ENCODE measurements at regions not wholly inside any gene's neighbourhood (a gene's known extent, or its start where the extent isn't known, plus 50 kb on each side); places are given as distances from the start of the nearest gene placed in this dataset.

DNA sequence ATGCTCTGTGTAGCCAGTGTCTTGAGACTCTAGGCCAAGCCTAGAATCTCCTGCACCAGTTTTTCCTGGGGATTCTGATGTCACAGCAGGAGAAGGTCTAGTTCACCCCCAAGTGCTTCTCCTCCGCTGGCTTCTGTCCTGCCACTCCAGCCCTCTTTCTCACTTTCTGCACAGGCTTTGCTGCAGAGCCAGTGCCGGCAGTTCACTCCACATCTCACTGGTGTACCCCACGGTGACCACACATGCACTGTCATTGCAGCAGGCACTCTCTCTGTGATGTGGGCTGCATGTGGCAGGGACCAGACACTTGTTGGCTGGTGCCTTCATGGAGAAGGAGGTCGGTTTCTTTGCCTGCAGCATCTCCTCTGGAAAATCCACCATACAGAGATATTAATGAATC is 643.8 kb upstream of the GALNTL6 start:
- no peak for DNase-seq
- no peak overlapping the region for H3K4me3 ChIP-seq (ENCODE audit: low read length)
- H2AFZ ChIP-seq (ENCODE audit: low read length) = no peak overlapping the region
- no peak overlapping the region for H3K27ac ChIP-seq (ENCODE audit: low read length)
- no peaks in the 10 kb centered on the region for H3K27me3 ChIP-seq (replicated peaks; ENCODE audit: insufficient read depth, low read length)
- H3K36me3 ChIP-seq (replicated peaks; ENCODE audit: insufficient read depth, low read length) = no peaks in the 10 kb centered on the region
- H3K79me2 ChIP-seq (ENCODE audit: low read length) = no peaks in the 10 kb centered on the region
- H3F3A ChIP-seq (ENCODE audit: insufficient read depth, low read length) = no peaks in the 10 kb centered on the region
- no peaks in the 10 kb centered on the region for H3K9me3 ChIP-seq (replicated peaks; ENCODE audit: insufficient read depth, low read length)
- H3K4me1 ChIP-seq (ENCODE audit: low read length) = no peaks in the 10 kb centered on the region
- no peak overlapping the region for H3K9ac ChIP-seq (ENCODE audit: low read length)
- H4K20me1 ChIP-seq (ENCODE audit: insufficient read depth, low read length) = no peaks in the 10 kb centered on the region
- no peak overlapping the region for H3K4me2 ChIP-seq (ENCODE audit: low read depth, low read length)
- H3K9me2 ChIP-seq (replicated peaks; ENCODE audit: insufficient read depth, low read length) = no peaks in the 10 kb centered on the region
- no peak for TF ChIP-seq EZH2phosphoT487 (IDR thresholded peaks at IDR 0.05; ENCODE audit: low read length)

DNA sequence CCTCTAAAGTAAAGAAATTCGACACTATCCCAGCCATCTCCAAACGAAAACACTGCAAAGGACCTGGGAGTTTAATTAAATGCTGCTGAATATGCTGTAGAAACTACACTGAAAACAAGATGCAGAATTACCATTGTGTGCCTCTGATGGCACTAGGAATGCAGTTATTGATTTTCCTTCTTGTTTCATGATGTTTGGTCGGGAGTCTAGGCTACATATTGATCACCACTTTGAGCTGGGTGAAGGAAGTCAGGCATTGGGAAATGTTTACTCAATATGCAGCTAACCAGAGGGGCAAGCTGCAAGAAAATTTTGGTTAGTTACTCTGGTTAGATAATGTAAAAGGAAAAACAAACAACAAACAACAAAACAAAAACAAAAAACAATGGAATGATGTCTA is 650.7 kb upstream of the GALNTL6 start:
- Histone ChIP-seq H2AFZ (ENCODE audit: low read length) (no peak overlapping the region), H3K36me3 (replicated peaks; ENCODE audit: insufficient read depth, low read length) (no peaks in the 10 kb centered on the region), H3K4me1 (ENCODE audit: low read length) (no peaks in the 10 kb centered on the region), H3K9me2 (replicated peaks; ENCODE audit: insufficient read depth, low read length) (no peaks in the 10 kb centered on the region), H3K27me3 (replicated peaks; ENCODE audit: insufficient read depth, low read length) (no peaks in the 10 kb centered on the region), H4K20me1 (ENCODE audit: insufficient read depth, low read length) (no peaks in the 10 kb centered on the region), H3K79me2 (ENCODE audit: low read length) (no peaks in the 10 kb centered on the region), H3K4me3 (ENCODE audit: low read length) (no peak overlapping the region), H3K9me3 (replicated peaks; ENCODE audit: insufficient read depth, low read length) (no peaks in the 10 kb centered on the region), H3K9ac (ENCODE audit: low read length) (no peak overlapping the region), H3K4me2 (ENCODE audit: low read depth, low read length) (no peak overlapping the region), H3F3A (ENCODE audit: insufficient read depth, low read length) (no peaks in the 10 kb centered on the region), H3K27ac (ENCODE audit: low read length) (no peak overlapping the region)
- no peak for DNase-seq
- TF ChIP-seq EZH2phosphoT487 (IDR thresholded peaks at IDR 0.05; ENCODE audit: low read length) (no peak), EZH2 (optimal IDR thresholded peaks at IDR 0.05; ENCODE audit: low read depth, low read length) (no peak)
- TF ChIP-seq, protein P1, sequence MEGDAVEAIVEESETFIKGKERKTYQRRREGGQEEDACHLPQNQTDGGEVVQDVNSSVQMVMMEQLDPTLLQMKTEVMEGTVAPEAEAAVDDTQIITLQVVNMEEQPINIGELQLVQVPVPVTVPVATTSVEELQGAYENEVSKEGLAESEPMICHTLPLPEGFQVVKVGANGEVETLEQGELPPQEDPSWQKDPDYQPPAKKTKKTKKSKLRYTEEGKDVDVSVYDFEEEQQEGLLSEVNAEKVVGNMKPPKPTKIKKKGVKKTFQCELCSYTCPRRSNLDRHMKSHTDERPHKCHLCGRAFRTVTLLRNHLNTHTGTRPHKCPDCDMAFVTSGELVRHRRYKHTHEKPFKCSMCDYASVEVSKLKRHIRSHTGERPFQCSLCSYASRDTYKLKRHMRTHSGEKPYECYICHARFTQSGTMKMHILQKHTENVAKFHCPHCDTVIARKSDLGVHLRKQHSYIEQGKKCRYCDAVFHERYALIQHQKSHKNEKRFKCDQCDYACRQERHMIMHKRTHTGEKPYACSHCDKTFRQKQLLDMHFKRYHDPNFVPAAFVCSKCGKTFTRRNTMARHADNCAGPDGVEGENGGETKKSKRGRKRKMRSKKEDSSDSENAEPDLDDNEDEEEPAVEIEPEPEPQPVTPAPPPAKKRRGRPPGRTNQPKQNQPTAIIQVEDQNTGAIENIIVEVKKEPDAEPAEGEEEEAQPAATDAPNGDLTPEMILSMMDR (IDR thresholded peaks at IDR 0.05; ENCODE audit: low read length) = no peak

DNA sequence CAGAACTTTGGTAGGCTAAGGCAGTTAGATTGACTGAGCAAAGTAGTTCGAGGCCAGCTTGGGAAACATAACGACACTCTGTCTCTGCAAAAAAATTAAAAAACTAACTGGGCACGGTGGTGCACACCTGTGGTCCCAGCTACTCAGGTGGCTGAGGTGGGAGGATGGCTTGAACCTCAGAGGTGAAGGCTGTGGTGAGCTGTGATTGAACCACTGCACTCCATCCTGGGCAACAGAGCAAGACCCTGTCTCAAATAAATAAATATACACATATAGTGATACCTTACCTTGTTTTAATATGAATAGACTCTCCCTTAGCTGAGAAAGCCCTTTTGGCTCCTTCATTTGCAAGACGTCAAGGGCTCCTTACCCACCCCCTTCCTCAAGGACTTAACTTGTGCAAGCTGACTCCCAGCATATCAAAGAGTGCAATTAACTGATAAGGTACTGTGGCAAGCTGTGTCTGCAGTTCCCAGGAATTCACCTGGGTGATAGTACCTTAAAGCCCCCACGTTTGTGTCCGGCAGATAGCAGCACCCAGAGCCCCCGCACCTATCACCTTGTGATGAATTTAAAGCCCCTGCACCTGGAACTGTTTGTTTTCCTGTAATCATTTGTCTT is 655.6 kb upstream of the GALNTL6 start:
- Histone ChIP-seq H3K4me3 (ENCODE audit: low read length) (no peak overlapping the region), H3K27me3 (replicated peaks; ENCODE audit: insufficient read depth, low read length) (no peaks in the 10 kb centered on the region), H3K27ac (ENCODE audit: low read length) (no peak overlapping the region), H3K4me1 (ENCODE audit: low read length) (no peaks in the 10 kb centered on the region), H3K9me2 (replicated peaks; ENCODE audit: insufficient read depth, low read length) (no peaks in the 10 kb centered on the region), H3K9ac (ENCODE audit: low read length) (no peak overlapping the region), H3K36me3 (replicated peaks; ENCODE audit: insufficient read depth, low read length) (no peaks in the 10 kb centered on the region), H3K79me2 (ENCODE audit: low read length) (no peaks in the 10 kb centered on the region), H3K4me2 (ENCODE audit: low read depth, low read length) (no peak overlapping the region), H2AFZ (ENCODE audit: low read length) (no peak overlapping the region), H3K9me3 (replicated peaks; ENCODE audit: insufficient read depth, low read length) (no peaks in the 10 kb centered on the region), H3F3A (ENCODE audit: insufficient read depth, low read length) (no peaks in the 10 kb centered on the region), H4K20me1 (ENCODE audit: insufficient read depth, low read length) (no peaks in the 10 kb centered on the region)
- DNase-seq = no peak
- TF ChIP-seq EZH2phosphoT487 (IDR thresholded peaks at IDR 0.05; ENCODE audit: low read length) (no peak), EZH2 (optimal IDR thresholded peaks at IDR 0.05; ENCODE audit: low read depth, low read length) (no peak)
- TF ChIP-seq, protein P1 (IDR thresholded peaks at IDR 0.05; ENCODE audit: low read length) = no peak

DNA sequence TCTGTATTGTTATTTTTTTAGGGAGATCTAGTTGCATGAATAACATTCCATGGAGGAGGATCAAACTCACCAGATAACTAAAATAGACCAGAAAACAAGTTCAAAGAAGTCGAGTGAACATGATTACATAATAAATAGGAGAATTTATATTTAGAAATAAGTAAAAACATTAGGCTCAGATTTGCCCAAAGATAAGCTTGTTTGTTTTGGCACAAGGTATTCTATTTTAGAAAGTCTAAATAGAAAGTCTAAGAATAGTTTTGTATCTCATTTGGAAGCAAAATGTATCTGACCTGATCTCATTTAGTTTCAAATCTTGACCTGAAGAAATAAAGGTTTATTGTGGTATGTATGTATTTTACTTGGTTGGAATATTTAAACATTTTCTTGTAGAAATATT is 670.6 kb upstream of the GALNTL6 start:
- Histone ChIP-seq H3K9ac (ENCODE audit: low read length) (no peak overlapping the region), H4K20me1 (ENCODE audit: insufficient read depth, low read length) (no peaks in the 10 kb centered on the region), H3K27ac (ENCODE audit: low read length) (no peak overlapping the region), H3K4me1 (ENCODE audit: low read length) (no peaks in the 10 kb centered on the region), H3K4me2 (ENCODE audit: low read depth, low read length) (no peak overlapping the region), H3K36me3 (replicated peaks; ENCODE audit: insufficient read depth, low read length) (no peaks in the 10 kb centered on the region), H2AFZ (ENCODE audit: low read length) (no peak overlapping the region), H3F3A (ENCODE audit: insufficient read depth, low read length) (no peaks in the 10 kb centered on the region), H3K9me2 (replicated peaks; ENCODE audit: insufficient read depth, low read length) (no peaks in the 10 kb centered on the region), H3K9me3 (replicated peaks; ENCODE audit: insufficient read depth, low read length) (no peaks in the 10 kb centered on the region), H3K4me3 (ENCODE audit: low read length) (no peak overlapping the region), H3K27me3 (replicated peaks; ENCODE audit: insufficient read depth, low read length) (no peaks in the 10 kb centered on the region), H3K79me2 (ENCODE audit: low read length) (no peaks in the 10 kb centered on the region)
- TF ChIP-seq, protein P1 (IDR thresholded peaks at IDR 0.05; ENCODE audit: low read length) = no peak
- TF ChIP-seq EZH2phosphoT487 (IDR thresholded peaks at IDR 0.05; ENCODE audit: low read length) = no peak
- no peak for TF ChIP-seq EZH2 (optimal IDR thresholded peaks at IDR 0.05; ENCODE audit: low read depth, low read length)
- no peak for DNase-seq
